Adrenal gland (tissue), 5 donors: ENCODE measurements at regions not wholly inside any gene's neighbourhood (a gene's known extent, or its start where the extent isn't known, plus 50 kb on each side); places are given as distances from the start of the nearest gene placed in this dataset.

ENCODE experiments used
- CTCF ChIP-seq, 6 experiments: fragments of 450-650 bp in 4 of 6; fragments of 200-600 bp in 2 of 6; sonication (generic) in 1 of 6; IDR thresholded peaks; 1 replicate in 5 of 6; 2 replicates in 1 of 6; pipeline versions ENCODE4 v1.5.1 to v1.8.0; 2016 to 2021; ENCODE audit warnings: antibody characterized with exemption in 6 of 6, mild to moderate bottlenecking in 2 of 6, moderate library complexity in 1 of 6
- POLR2A ChIP-seq, 2 donors: fragments of 450-650 bp; IDR thresholded peaks; one replicate each; pipeline ENCODE4 v1.6.1; 2017; ENCODE audit warnings: antibody characterized with exemption in 2 of 2, mild to moderate bottlenecking in 2 of 2, moderate library complexity in 1 of 2
- donor health status: DM: no; HTN: no; CAD: no.

- TF ChIP-seq CTCF (IDR thresholded peaks at IDR 0.05) (no peak), POLR2A (IDR thresholded peaks at IDR 0.05) (no peak)
Measured at GRCh38 chr20:37598100-37598543, 70.4 kb upstream of the BLCAP start.
